Mesodermal cell (in vitro differentiated cells): ENCODE measurements at regions not wholly inside any gene's neighbourhood (a gene's known extent, or its start where the extent isn't known, plus 50 kb on each side); places are given as distances from the start of the nearest gene placed in this dataset.

Experiments
- H3K27ac ChIP-seq: 2 replicates; pipeline ENCODE4 v1.7.0; 2013; ENCODE audit warnings: mild to moderate bottlenecking, low read depth, low read length, moderate library complexity; ENCODE audit not compliant: severe bottlenecking
- H3K36me3 ChIP-seq: 2 replicates; pipeline ENCODE4 v1.7.1; 2013; ENCODE audit warnings: mild to moderate bottlenecking, low read length, moderate library complexity; ENCODE audit not compliant: control insufficient read depth, insufficient read depth
- H3K4me1 ChIP-seq: one replicate; pipeline ENCODE4 v1.7.1; 2013; ENCODE audit warnings: mild to moderate bottlenecking, low read length; ENCODE audit not compliant: insufficient read depth, control insufficient read depth, poor library complexity, severe bottlenecking
- H3K4me3 ChIP-seq: 2 replicates; pipeline ENCODE4 v1.7.0; 2013; ENCODE audit warnings: low read length, control low read depth, mild to moderate bottlenecking; ENCODE audit not compliant: insufficient read depth, poor library complexity, severe bottlenecking; ENCODE audit errors: extremely low read depth
- H3K9me3 ChIP-seq: 2 replicates; pipeline ENCODE4 v1.7.1; 2013; ENCODE audit warnings: mild to moderate bottlenecking, low read length, moderate library complexity; ENCODE audit not compliant: control insufficient read depth
- WGBS, 2 experiments: methylation state at CpG; one replicate each; pipeline ENCODE4 v1.1.5; 2013; ENCODE audit warnings: missing lambda C conversion rate in 2 of 2; ENCODE audit not compliant: insufficient coverage in 2 of 2; 5-methylcytosine and 5-hydroxymethylcytosine counted together

DNA sequence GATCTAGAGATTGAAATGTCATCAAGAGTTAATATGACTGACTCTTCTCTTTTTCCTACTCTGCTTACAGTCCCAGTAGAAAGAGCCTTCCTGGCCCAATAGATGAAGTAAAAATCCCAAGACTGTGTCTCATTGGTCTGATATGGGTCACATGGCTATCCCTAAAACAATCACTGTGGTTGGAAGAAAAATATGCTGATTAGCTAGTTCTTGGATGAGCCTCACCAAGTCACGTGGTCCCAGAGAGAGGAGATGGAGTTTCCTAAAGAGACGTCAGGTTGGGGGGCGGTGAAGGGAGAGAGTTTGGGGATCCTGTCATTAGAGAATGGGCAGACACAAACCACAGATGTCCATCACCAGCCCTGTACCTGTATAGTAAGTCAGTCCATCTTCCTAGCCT, 466.3 kb downstream of the HAPSTR1 start:
- H3K9me3 ChIP-seq, result peaks cover 6% of the 10 kb centered on the region
- 92 to 100% methylated on average over 1 to 3 of the region's 3 CpGs for WGBS, 2 experiments
- H3K4me3 ChIP-seq, result no peak overlapping the region
- H3K36me3 ChIP-seq, result no peaks in the 10 kb centered on the region
- H3K4me1 ChIP-seq, result no peaks in the 10 kb centered on the region
- H3K27ac ChIP-seq, result no peak overlapping the region

DNA sequence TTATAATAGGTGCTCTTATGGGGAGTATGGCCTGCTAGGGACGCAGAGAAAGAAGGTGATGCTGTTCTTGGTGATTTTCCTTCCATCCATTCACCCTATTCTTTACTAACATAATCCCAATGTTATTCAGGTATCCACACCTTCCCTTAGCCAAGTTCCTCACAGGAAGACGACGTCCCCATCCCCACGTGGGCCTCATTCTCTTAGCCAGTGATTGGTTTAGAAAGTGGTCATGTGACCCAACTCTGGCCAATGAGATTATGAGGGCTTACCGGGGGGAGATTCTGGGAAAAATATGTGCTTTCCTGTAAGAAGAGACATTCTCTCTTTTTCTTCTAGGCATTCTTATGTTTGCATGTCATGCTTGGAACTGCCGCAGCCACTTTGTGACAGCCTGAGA, 474.7 kb downstream of the HAPSTR1 start:
- Histone ChIP-seq H3K4me1 (peaks cover 4% of the 10 kb centered on the region), H3K36me3 (no peaks in the 10 kb centered on the region), H3K4me3 (no peak overlapping the region), H3K27ac (no peak overlapping the region), H3K9me3 (no peaks in the 10 kb centered on the region)
- WGBS, 2 experiments, result 80 to 93% methylated on average over 1 to 2 of the region's 6 CpGs

DNA sequence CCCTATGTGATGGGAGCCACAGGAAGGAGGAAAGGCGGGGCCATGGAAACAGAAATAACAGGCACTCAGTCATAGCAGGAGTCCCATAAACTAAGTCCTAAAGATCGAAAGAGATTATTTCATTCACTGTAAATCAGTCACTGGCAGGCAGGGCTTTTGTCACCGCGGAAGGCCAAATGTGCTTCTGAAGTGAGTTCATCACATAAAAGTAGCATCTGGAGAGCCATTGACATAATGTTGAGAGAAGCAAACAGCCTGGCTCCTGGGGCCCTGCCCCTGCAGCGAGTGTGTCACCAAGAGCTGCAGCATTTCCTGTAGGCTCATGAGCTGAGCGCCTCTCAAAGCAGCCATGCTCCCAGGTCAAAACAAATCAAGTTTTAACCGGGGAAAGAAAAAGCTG, 476.2 kb downstream of the HAPSTR1 start:
- Histone ChIP-seq H3K4me1 (peaks cover 4% of the 10 kb centered on the region), H3K36me3 (no peaks in the 10 kb centered on the region), H3K4me3 (no peak overlapping the region), H3K9me3 (no peaks in the 10 kb centered on the region), H3K27ac (no peak overlapping the region)
- WGBS, 2 experiments, result 90 to 97% methylated on average over 6 of the region's 7 CpGs

DNA sequence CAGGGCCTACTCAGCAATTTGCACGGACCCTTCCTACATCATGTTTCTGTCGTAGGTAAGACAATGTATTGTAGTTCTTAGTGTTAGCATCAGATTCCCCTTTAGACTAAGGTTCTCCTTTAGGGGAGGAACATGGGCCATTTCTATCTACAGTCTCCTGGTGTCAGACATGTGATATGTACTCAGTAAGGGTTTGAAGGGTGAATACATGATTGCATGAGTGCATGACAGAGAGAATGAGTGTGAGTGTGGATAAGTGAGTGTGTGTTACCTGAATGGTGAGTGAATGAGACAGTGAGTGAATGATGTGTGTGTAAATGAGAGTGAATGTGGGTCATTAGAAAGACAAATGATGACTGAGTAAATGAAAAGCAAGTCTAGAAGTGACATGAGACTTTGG, 476.8 kb downstream of the HAPSTR1 start:
- peaks cover 4% of the 10 kb centered on the region for H3K4me1 ChIP-seq
- WGBS, 2 experiments, result no CpG with 5 or more reads among the region's 2 CpGs
- H3K4me3 ChIP-seq, result no peak overlapping the region
- no peak overlapping the region for H3K27ac ChIP-seq
- no peaks in the 10 kb centered on the region for H3K36me3 ChIP-seq
- no peaks in the 10 kb centered on the region for H3K9me3 ChIP-seq

DNA sequence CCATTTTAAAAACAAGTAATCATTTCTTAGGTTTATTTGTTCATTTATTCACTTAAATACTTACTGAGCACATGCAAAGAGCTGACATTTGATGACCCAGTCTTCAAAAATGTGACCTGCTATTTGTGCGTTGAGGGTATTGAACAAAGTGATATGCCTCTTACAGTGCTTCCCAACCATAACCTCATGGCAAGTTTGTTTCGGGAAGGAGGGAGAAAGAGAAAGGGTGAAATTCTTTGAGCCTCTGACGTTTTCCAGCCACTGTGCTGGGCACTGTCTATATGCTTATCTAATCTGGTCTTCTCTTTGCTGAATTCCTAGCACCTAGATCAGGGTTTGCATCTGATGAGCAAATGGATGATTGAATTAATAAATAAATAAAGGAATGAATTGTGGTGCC, 479.1 kb downstream of the HAPSTR1 start:
- H3K4me1 ChIP-seq, result peaks cover 4% of the 10 kb centered on the region
- H3K27ac ChIP-seq, result no peak overlapping the region
- no peaks in the 10 kb centered on the region for H3K36me3 ChIP-seq
- no peak overlapping the region for H3K4me3 ChIP-seq
- 60 to 90% methylated on average over 1 to 2 of the region's 3 CpGs for WGBS, 2 experiments
- H3K9me3 ChIP-seq, result no peaks in the 10 kb centered on the region

DNA sequence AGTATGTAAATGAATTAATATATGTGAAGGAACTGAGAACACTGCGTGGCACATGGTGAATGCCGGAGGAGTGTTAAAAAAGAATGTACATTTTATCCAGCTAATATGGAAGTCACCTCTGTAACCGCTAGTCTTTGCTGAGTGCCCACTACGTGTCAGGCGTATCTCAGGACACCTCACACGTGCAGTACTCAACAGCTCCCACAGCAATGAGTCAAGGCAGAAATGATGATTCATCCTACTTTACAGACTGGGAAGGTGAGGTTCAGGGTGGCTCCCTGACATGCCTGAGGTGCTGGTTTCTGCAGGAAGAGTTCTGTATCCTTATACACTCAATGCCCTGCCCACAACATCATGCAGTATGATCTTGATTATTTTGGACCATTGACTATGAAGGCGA, 487.0 kb downstream of the HAPSTR1 start:
- no peak overlapping the region for H3K27ac ChIP-seq
- WGBS, 2 experiments, result 82 to 98% methylated on average over 5 to 6 of the region's 7 CpGs
- H3K9me3 ChIP-seq, result no peaks in the 10 kb centered on the region
- no peak overlapping the region for H3K4me3 ChIP-seq
- no peaks in the 10 kb centered on the region for H3K4me1 ChIP-seq
- H3K36me3 ChIP-seq, result no peaks in the 10 kb centered on the region

DNA sequence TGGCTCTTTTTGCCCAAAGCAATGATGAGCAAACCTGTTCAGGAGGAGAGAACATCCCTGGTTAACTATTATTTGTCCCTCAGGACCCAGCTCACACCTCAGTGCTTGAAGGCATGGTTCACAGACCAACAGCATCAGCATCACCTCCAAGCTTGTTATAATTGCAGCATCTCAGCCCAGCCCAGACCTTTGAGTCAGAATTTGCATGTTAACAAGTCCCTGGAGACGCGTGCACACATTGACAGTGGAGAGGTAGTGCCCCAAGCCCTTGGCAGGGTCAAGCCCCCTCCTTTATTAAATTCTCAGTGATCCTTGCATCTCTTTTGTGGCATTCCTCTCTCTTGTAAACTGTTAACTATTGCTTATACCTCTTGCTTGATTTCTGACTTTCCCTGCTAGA, 488.6 kb downstream of the HAPSTR1 start:
- no peaks in the 10 kb centered on the region for H3K36me3 ChIP-seq
- WGBS, 2 experiments, result 95 to 100% methylated on average over 2 of the region's 2 CpGs
- H3K4me3 ChIP-seq, result no peak overlapping the region
- H3K27ac ChIP-seq, result no peak overlapping the region
- no peaks in the 10 kb centered on the region for H3K4me1 ChIP-seq
- H3K9me3 ChIP-seq, result no peaks in the 10 kb centered on the region

DNA sequence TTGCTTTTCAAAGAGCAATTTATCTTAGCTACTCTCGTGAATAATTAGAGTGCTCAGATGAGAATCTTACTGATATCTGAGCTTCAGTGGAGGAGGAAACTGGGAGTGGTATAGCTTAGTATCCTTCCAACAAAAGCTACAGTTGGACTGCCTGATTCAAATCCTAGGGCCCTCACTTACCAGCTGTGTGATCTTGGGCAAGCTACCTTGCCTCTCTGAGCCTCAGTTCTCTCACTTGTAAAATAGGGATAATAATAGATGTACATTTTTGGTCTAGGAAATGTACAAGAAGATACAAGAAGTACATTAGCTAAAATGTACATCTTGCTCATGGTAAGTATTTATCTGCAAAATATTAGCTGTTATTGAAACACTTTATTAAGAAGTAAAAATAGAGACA, 502.0 kb downstream of the HAPSTR1 start:
- no CpG with 5 or more reads among the region's 1 CpG for WGBS, 2 experiments

DNA sequence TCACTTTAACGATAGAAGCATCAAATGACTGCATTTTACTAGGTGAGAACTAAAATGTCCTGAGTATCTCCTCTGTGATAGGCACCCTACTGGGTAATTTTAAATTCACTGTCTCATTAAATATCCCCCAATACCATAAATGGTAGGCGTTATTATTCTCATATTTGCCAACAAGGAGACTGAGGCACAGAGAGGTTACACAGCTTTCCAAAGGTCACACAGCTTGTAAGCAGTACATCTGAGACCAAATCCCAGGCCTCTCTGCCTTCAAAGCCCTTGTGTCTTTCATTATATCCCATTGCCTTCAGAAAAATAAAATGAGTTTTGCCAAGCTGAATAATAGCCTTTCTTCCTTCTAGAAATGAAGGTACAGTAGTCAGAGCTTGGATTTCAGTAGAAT, 502.6 kb downstream of the HAPSTR1 start:
- H3K27ac ChIP-seq, result no peak overlapping the region
- 83 to 100% methylated on average over 2 of the region's 2 CpGs for WGBS, 2 experiments
- no peak overlapping the region for H3K4me3 ChIP-seq
- H3K36me3 ChIP-seq, result no peaks in the 10 kb centered on the region
- no peaks in the 10 kb centered on the region for H3K9me3 ChIP-seq
- peaks cover 34% of the 10 kb centered on the region for H3K4me1 ChIP-seq

More for the DNA sequence above, 502.0 kb downstream of the HAPSTR1 start:
- Histone ChIP-seq H3K27ac (no peak overlapping the region), H3K36me3 (no peaks in the 10 kb centered on the region), H3K4me3 (no peak overlapping the region), H3K9me3 (no peaks in the 10 kb centered on the region), H3K4me1 (peaks cover 34% of the 10 kb centered on the region)

DNA sequence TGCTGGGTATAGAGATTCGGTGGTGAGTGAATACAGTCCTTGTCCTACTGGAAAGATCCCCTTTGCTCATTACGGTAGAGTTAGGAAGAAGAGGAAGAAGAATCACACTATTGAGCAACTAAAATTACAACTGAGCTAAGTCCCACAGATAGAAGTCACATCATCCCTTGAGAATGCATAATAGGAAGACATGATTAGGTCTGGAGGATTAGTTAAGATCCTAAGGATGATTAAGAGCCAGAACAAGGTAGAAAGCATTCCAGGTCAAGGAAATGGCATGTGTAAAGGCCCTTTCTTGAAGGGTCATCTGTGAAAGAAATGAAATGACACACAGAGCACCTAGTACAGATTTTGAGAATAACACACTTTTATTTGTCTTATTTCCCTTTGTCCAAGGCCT, 503.5 kb downstream of the HAPSTR1 start:
- Histone ChIP-seq H3K4me1 (peaks cover 34% of the 10 kb centered on the region), H3K27ac (peak overlapping the region; percentile 85), H3K4me3 (no peak overlapping the region), H3K36me3 (no peaks in the 10 kb centered on the region), H3K9me3 (no peaks in the 10 kb centered on the region)
- WGBS, 2 experiments, result 100% methylated on average over 1 of the region's 2 CpGs; no CpG with 5 or more reads in 1 of the 2 experiments

DNA sequence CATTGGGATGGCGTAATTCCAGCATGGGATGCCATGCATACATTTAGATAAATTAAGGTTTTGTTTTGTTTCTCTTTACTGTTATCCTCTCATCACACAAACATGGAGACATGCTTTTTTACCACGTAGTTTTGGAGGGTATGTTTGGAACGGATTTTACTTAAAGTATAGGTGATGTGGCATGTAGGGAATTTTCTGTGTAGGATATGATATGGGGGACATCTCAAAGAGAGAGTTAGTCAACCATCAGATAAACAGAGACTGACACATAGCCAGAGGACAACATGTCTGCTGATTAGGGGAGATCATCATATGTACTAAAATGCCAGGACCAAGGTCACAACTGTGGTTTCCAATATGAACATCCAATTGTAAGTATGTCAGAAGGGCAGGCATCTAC, 503.9 kb downstream of the HAPSTR1 start:
- Histone ChIP-seq H3K27ac (peak overlapping the region; percentile 74), H3K36me3 (no peaks in the 10 kb centered on the region), H3K4me3 (no peak overlapping the region), H3K4me1 (peaks cover 34% of the 10 kb centered on the region), H3K9me3 (no peaks in the 10 kb centered on the region)
- no CpG with 5 or more reads among the region's 3 CpGs for WGBS, 2 experiments
